ENCODE measurements at regions not wholly inside any gene's neighbourhood (a gene's known extent, or its start where the extent isn't known, plus 50 kb on each side); places are given as distances from the start of the nearest gene placed in this dataset.

GRCh38 chr5:56658972-56659371 lies 156.4 kb upstream of the MAP3K1 start:
- Histone ChIP-seq H3K27me3 (replicated peaks; ENCODE audit: insufficient read depth) (no peaks in the 10 kb centered on the region), H3K27ac (no peak overlapping the region), H3K4me3 (no peak overlapping the region), H3K36me3 (no peaks in the 10 kb centered on the region), H3K4me1 (ENCODE audit: control insufficient read depth in 1 of 2, low read depth in 2 of 2) (no peaks in the 10 kb centered on the region), H3K9me3 (no peaks in the 10 kb centered on the region)
- no peak for TF ChIP-seq CTCF (IDR thresholded peaks at IDR 0.05)
- no peak for DNase-seq (ENCODE audit: low spot score)
- ATAC-seq (ENCODE audit: insufficient number of reproducible peaks, low FRiP score, low read depth) = no peak

GRCh38 chr5:56656846-56657726 lies 158.3 kb upstream of the MAP3K1 start:
- Histone ChIP-seq H3K36me3 (no peaks in the 10 kb centered on the region), H3K9me3 (no peaks in the 10 kb centered on the region), H3K4me3 (no peak overlapping the region), H3K27me3 (replicated peaks; ENCODE audit: insufficient read depth) (no peaks in the 10 kb centered on the region), H3K4me1 (ENCODE audit: control insufficient read depth in 1 of 2, low read depth in 2 of 2) (no peaks in the 10 kb centered on the region), H3K27ac (no peak overlapping the region)
- DNase-seq (ENCODE audit: low spot score) (no peak), ATAC-seq (ENCODE audit: insufficient number of reproducible peaks, low FRiP score, low read depth) (no peak)
- TF ChIP-seq CTCF (IDR thresholded peaks at IDR 0.05) = no peak

DNA sequence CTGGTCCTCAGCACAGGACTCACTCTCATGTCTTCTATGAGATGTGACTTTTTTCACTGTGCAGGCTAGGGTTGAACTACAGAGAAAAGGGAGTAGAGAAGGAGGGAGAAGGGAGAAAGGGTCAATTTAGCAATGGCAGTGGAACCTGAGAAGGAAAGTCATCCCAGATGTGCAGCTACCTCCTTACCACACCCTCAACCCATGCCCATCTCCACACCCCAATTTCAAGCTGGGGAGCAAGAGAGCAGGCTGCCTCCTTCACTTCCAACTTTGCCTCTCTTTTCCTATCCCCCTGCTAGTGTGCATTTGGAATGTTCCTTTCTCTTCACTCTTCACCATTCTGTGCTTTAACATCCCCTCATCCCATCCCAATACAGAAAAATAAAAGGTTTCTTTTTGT lies 163.5 kb upstream of the MAP3K1 start:
- Histone ChIP-seq H3K9me3 (no peaks in the 10 kb centered on the region), H3K27me3 (replicated peaks; ENCODE audit: insufficient read depth) (no peaks in the 10 kb centered on the region), H3K4me3 (no peak overlapping the region), H3K4me1 (ENCODE audit: control insufficient read depth in 1 of 2, low read depth in 2 of 2) (no peaks in the 10 kb centered on the region), H3K36me3 (no peaks in the 10 kb centered on the region), H3K27ac (no peak overlapping the region)
- ATAC-seq (ENCODE audit: insufficient number of reproducible peaks, low FRiP score, low read depth) = no peak
- no peak for TF ChIP-seq CTCF (IDR thresholded peaks at IDR 0.05)
- no peak for DNase-seq (ENCODE audit: low spot score)

- Histone ChIP-seq H3K36me3 (no peaks in the 10 kb centered on the region), H3K4me3 (no peak overlapping the region), H3K4me1 (ENCODE audit: control insufficient read depth in 1 of 2, low read depth in 2 of 2) (no peaks in the 10 kb centered on the region), H3K27me3 (replicated peaks; ENCODE audit: insufficient read depth) (no peaks in the 10 kb centered on the region), H3K27ac (no peak overlapping the region), H3K9me3 (no peaks in the 10 kb centered on the region)
- DNase-seq (ENCODE audit: low spot score) (no peak), ATAC-seq (ENCODE audit: insufficient number of reproducible peaks, low FRiP score, low read depth) (no peak)
- TF ChIP-seq CTCF (IDR thresholded peaks at IDR 0.05) = no peak
Measured at GRCh38 chr5:56650386-56650785, 165.0 kb upstream of the MAP3K1 start.

GRCh38 chr5:56649569-56649968 lies 165.8 kb upstream of the MAP3K1 start:
- no peaks in the 10 kb centered on the region for H3K4me1 ChIP-seq (ENCODE audit: control insufficient read depth in 1 of 2, low read depth in 2 of 2)
- DNase-seq (ENCODE audit: low spot score) = no peak
- no peaks in the 10 kb centered on the region for H3K27me3 ChIP-seq (replicated peaks; ENCODE audit: insufficient read depth)
- no peaks in the 10 kb centered on the region for H3K36me3 ChIP-seq
- no peaks in the 10 kb centered on the region for H3K9me3 ChIP-seq
- TF ChIP-seq CTCF (IDR thresholded peaks at IDR 0.05) = no peak
- no peak for ATAC-seq (ENCODE audit: insufficient number of reproducible peaks, low FRiP score, low read depth)
- no peak overlapping the region for H3K27ac ChIP-seq
- H3K4me3 ChIP-seq = no peak overlapping the region

Data from thoracic aorta (tissue), 2 donors.